GM10248 (cell line): ENCODE measurements at regions not wholly inside any gene's neighbourhood (a gene's known extent, or its start where the extent isn't known, plus 50 kb on each side); places are given as distances from the start of the nearest gene placed in this dataset.

Experiments
- CTCF ChIA-PET: fragments of 300-600 bp; sonication (Branson Sonifier 250); formaldehyde crosslinking; extraction: SDS; loops from one replicate; lab custom pipeline; 2021; ENCODE audit warnings: antibody characterized with exemption; lab: Yijun Ruan, JAX
- POLR2A ChIA-PET: fragments of 350-650 bp; sonication (Branson Sonifier 250); formaldehyde crosslinking; extraction: SDS; loops from one replicate; lab custom pipeline; 2020; ENCODE audit warnings: antibody characterized with exemption; lab: Yijun Ruan, JAX
- DNase-seq: peaks from one replicate; pipeline ENCODE4 v3.0.0; 2012; ENCODE audit errors: extremely low spot score
- CTCF ChIP-seq: IDR thresholded peaks from 2 replicates; pipeline ENCODE4 v1.5.1; 2012; ENCODE audit warnings: mild to moderate bottlenecking, low read depth; ENCODE audit errors: extremely low read depth, missing control alignments, control extremely low read depth

GRCh38 chr12:30142301-30142700 is 358.6 kb upstream of the TMTC1 start:
- no peak for TF ChIP-seq CTCF
- DNase-seq, result no peak
- ChIA-PET CTCF (no interaction called here), POLR2A (no interaction called here)

GRCh38 chr12:30138483-30138882 is 354.7 kb upstream of the TMTC1 start:
- CTCF ChIA-PET, result no interaction called here
- no peak for TF ChIP-seq CTCF
- no peak for DNase-seq
- POLR2A ChIA-PET, result interaction anchor here (0.7 kb wide), 1 partner anchor 9 kb away, joined by 4 read pairs; no protein-coding TSS in a partner anchor

GRCh38 chr12:30136696-30137095 is 353.0 kb upstream of the TMTC1 start:
- ChIA-PET CTCF (no interaction called here), POLR2A (no interaction called here)
- no peak for TF ChIP-seq CTCF
- no peak for DNase-seq

GRCh38 chr12:30135776-30136175 is 352.0 kb upstream of the TMTC1 start:
- TF ChIP-seq CTCF, result no peak
- no peak for DNase-seq
- ChIA-PET CTCF (no interaction called here), POLR2A (no interaction called here)

GRCh38 chr12:30134229-30134628 is 350.5 kb upstream of the TMTC1 start:
- DNase-seq, result no peak
- CTCF ChIA-PET, result no interaction called here
- no peak for TF ChIP-seq CTCF
- POLR2A ChIA-PET, result no interaction called here

GRCh38 chr12:30126944-30127343 is 343.2 kb upstream of the TMTC1 start:
- TF ChIP-seq CTCF, result no peak
- ChIA-PET CTCF (no interaction called here), POLR2A (no interaction called here)
- no peak for DNase-seq

- TF ChIP-seq CTCF, result no peak
- DNase-seq, result no peak
- ChIA-PET POLR2A (no interaction called here), CTCF (no interaction called here)
Measured at GRCh38 chr12:30120522-30120921, 336.8 kb upstream of the TMTC1 start.
